Mesothelial cell of epicardium (in vitro differentiated cells): ENCODE measurements at regions not wholly inside any gene's neighbourhood (a gene's known extent, or its start where the extent isn't known, plus 50 kb on each side); places are given as distances from the start of the nearest gene placed in this dataset.

Experiments used
- DNase-seq, 2 experiments: peaks; one replicate each; pipeline ENCODE4 v3.0.0; 2021; ENCODE audit warnings: low spot score in 2 of 2; ENCODE audit not compliant: unreplicated experiment in 2 of 2
- H3K27ac Mint-ChIP-seq: 2 replicates; pipeline ENCODE4 v1.8.0; 2021; ENCODE audit warnings: mixed read lengths
- H3K27me3 Mint-ChIP-seq: 2 replicates; pipeline ENCODE4 v1.8.0; 2021; ENCODE audit warnings: low read depth, mixed read lengths
- H3K36me3 Mint-ChIP-seq: 2 replicates; pipeline ENCODE4 v1.8.0; 2021; ENCODE audit warnings: mixed read lengths
- H3K4me1 Mint-ChIP-seq: 2 replicates; pipeline ENCODE4 v1.8.0; 2021; ENCODE audit warnings: mixed read lengths
- H3K4me3 Mint-ChIP-seq: 2 replicates; pipeline ENCODE4 v1.8.0; 2021; ENCODE audit warnings: mild to moderate bottlenecking, moderate library complexity, mixed read lengths
- H3K9me3 Mint-ChIP-seq: 2 replicates; pipeline ENCODE4 v1.8.0; 2021; ENCODE audit warnings: mixed read lengths
- CTCF ChIP-seq: fragments of 200-600 bp; sonication (generic); IDR thresholded peaks from one replicate; pipeline ENCODE4 v1.5.0; 2021; ENCODE audit warnings: antibody characterized with exemption; ENCODE audit not compliant: unreplicated experiment

GRCh38 chr4:34920032-34920431 lies 1324.3 kb downstream of the ARAP2 start:
- Mint-ChIP-seq H3K4me1 (peaks cover 14% of the 10 kb centered on the region), H3K9me3 (peaks cover 12% of the 10 kb centered on the region), H3K36me3 (no peaks in the 10 kb centered on the region), H3K4me3 (no peak overlapping the region), H3K27ac (no peak overlapping the region), H3K27me3 (no peaks in the 10 kb centered on the region)
- no peak for TF ChIP-seq CTCF
- DNase-seq = no peak

GRCh38 chr4:34921391-34921790 lies 1322.9 kb downstream of the ARAP2 start:
- no peak overlapping the region for H3K4me3 Mint-ChIP-seq
- H3K9me3 Mint-ChIP-seq = peaks cover 7% of the 10 kb centered on the region
- H3K27me3 Mint-ChIP-seq = no peaks in the 10 kb centered on the region
- DNase-seq = no peak
- peaks cover 14% of the 10 kb centered on the region for H3K4me1 Mint-ChIP-seq
- no peaks in the 10 kb centered on the region for H3K36me3 Mint-ChIP-seq
- no peak for TF ChIP-seq CTCF
- no peak overlapping the region for H3K27ac Mint-ChIP-seq

- TF ChIP-seq CTCF = no peak
- H3K9me3 Mint-ChIP-seq = no peaks in the 10 kb centered on the region
- H3K27me3 Mint-ChIP-seq = no peaks in the 10 kb centered on the region
- peaks cover 14% of the 10 kb centered on the region for H3K4me1 Mint-ChIP-seq
- no peaks in the 10 kb centered on the region for H3K36me3 Mint-ChIP-seq
- H3K27ac Mint-ChIP-seq = no peak overlapping the region
- H3K4me3 Mint-ChIP-seq = no peak overlapping the region
- no peak for DNase-seq
These were observed 1322.0 kb downstream of the ARAP2 start for GRCh38 chr4:34922325-34922724.

GRCh38 chr4:34932591-34932990 lies 1311.7 kb downstream of the ARAP2 start:
- Mint-ChIP-seq H3K9me3 (peaks cover 21% of the 10 kb centered on the region), H3K36me3 (no peaks in the 10 kb centered on the region), H3K27ac (no peak overlapping the region), H3K27me3 (no peaks in the 10 kb centered on the region), H3K4me1 (no peaks in the 10 kb centered on the region), H3K4me3 (no peak overlapping the region)
- DNase-seq = no peak
- no peak for TF ChIP-seq CTCF

- Mint-ChIP-seq H3K4me1 (no peaks in the 10 kb centered on the region), H3K27me3 (no peaks in the 10 kb centered on the region), H3K27ac (no peak overlapping the region), H3K36me3 (no peaks in the 10 kb centered on the region), H3K9me3 (peaks cover 12% of the 10 kb centered on the region), H3K4me3 (no peak overlapping the region)
- no peak for DNase-seq
- no peak for TF ChIP-seq CTCF
These were observed 1308.6 kb downstream of the ARAP2 start for GRCh38 chr4:34935739-34936138.

- H3K4me3 Mint-ChIP-seq = no peak overlapping the region
- H3K36me3 Mint-ChIP-seq = no peaks in the 10 kb centered on the region
- H3K27me3 Mint-ChIP-seq = no peaks in the 10 kb centered on the region
- no peak overlapping the region for H3K27ac Mint-ChIP-seq
- TF ChIP-seq CTCF = no peak
- H3K4me1 Mint-ChIP-seq = peaks cover 4% of the 10 kb centered on the region
- DNase-seq = no peak
- H3K9me3 Mint-ChIP-seq = peaks cover 5% of the 10 kb centered on the region
These were observed 1305.2 kb downstream of the ARAP2 start for GRCh38 chr4:34939073-34939472.
